HG03159 (cell line): ENCODE measurements at regions not wholly inside any gene's neighbourhood (a gene's known extent, or its start where the extent isn't known, plus 50 kb on each side); places are given as distances from the start of the nearest gene placed in this dataset.
"Not testable (repeated sequence)": the region's sequence is repeated elsewhere in the genome, so short reads cannot be mapped to it uniquely, and the experiment has no call there.

Experiments
- ATAC-seq: cut with Tn5 transposase; IDR thresholded peaks from one replicate; pipeline ENCODE4 v1.9.1; 2021; ENCODE audit warnings: mild to moderate bottlenecking, moderate library complexity; ENCODE audit not compliant: unreplicated experiment

GRCh38 chr15:81908111-81908510 is 137.7 kb downstream of the MEX3B start:
- ATAC-seq: no peak

DNA sequence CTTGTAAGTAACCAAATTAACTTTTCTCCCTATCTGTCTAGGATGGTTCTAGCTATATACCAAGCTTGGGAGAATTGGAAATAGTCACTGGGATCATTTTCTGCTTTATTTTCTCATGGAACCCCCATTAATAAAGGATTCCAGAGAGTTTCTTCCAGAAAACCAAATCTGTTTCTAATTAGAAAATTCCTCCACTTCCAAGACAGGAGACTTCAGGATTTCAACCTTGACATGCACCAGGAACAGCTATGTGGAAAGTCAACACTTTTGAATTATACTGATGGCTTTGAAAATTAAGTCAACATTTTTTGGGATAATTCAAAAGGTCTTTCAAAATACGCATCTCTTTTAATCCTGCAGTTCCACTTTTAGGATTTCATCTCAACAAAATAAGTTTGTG is 138.3 kb downstream of the MEX3B start:
- no peak for ATAC-seq

- no peak for ATAC-seq
Measured at GRCh38 chr15:81905889-81906288, 139.9 kb downstream of the MEX3B start.

- ATAC-seq: no peak
Measured at GRCh38 chr15:81901319-81901718, 144.5 kb downstream of the MEX3B start.

- no peak for ATAC-seq
Measured at GRCh38 chr15:81899730-81900129, 146.1 kb downstream of the MEX3B start.

- ATAC-seq: no peak
Measured at GRCh38 chr15:81899024-81899423, 146.8 kb downstream of the MEX3B start.

- ATAC-seq: no peak
Measured at GRCh38 chr15:81897057-81897677, 148.7 kb downstream of the MEX3B start.

DNA sequence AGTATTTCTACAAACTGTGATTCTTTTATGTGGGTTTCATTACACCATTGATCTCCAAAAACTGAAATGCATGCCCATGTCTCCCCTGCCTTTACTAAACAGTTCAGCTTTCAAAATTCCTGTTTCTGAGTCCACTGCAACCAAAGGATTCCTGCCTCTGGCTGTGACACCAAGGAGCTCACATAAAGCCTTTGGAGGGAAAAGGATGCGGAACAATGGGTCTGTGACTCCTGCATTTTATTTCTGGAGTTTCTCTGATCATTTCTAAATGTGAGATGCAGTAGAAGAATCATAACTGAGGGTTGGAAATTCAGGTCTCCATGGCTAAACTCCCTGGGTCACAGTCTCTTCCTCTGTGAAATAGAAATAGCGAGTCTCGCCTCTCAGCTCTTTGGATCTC is 149.5 kb downstream of the MEX3B start:
- no peak for ATAC-seq

DNA sequence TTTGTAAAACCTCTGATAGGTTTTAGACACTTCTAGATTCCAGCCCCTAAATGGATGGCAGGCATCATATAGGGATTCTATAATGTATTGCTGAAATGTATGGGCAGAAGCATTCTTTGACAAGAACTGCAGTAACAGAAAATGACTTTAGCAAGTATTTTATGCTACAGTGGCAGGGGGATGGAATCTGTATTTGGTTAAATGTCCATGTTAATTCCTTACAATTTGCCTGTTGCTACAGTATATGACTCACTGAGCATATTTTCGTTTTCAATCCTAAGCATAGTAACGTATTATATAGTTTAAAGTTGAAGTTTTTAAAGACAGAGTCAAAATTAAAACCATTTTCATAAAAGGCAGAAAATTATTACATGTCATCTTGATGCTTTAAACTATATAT is 150.1 kb downstream of the MEX3B start:
- no peak for ATAC-seq

DNA sequence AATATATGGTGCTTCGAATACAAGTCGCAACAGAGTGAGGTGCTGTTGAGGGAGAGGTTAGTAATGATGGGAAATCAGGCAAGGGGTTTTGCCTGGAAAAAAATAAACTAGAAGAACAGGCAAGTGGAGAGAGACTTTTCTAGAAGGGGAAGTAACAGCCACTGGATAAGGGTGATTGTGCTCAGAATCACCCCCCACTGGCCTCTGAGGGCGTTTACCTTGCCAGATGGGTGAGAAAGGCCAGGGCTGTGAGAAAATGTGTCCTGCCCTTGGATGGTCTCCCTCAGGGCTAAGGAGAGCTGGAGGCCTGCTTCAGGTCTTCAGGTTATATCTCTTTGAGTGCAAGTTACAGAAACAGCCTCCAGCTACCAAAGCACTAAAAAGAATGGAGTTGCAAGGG is 151.8 kb downstream of the MEX3B start:
- ATAC-seq: no peak

DNA sequence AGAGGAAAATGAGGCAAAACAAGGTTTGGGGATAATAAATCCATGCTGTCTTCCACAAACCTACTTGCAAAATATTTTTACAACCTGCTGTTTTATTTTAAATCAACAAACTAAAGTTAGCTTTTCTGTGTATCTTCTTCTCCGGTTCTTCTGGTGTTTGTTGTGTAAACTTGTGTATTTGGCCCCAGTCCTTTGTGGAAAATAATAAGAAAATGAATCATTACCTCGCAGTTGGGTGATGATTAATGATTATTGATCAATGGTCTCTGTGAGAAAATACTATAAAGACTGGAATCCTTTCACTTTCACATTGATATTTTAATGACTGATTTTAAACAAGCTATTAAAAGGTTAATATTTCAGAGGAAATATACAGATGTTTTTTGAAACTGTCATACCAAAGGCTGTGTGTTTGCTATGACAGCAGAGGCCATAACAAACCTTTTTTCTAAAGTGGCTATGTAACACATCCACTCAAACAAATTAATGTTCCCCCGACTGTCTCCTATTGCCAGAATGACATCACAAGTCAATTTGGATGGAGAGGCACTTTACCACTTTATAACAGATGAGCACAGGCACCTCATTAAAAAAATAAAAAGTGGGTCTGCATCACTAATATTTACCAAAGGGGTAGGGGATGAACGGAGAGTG is 152.5 kb downstream of the MEX3B start:
- ATAC-seq: no peak

GRCh38 chr15:81890496-81890895 is 155.3 kb downstream of the MEX3B start:
- no peak for ATAC-seq

- no peak for ATAC-seq
Measured at GRCh38 chr15:81889485-81889881, 156.3 kb downstream of the MEX3B start.

GRCh38 chr15:81888748-81889484 is 156.9 kb downstream of the MEX3B start:
- ATAC-seq: no peak

DNA sequence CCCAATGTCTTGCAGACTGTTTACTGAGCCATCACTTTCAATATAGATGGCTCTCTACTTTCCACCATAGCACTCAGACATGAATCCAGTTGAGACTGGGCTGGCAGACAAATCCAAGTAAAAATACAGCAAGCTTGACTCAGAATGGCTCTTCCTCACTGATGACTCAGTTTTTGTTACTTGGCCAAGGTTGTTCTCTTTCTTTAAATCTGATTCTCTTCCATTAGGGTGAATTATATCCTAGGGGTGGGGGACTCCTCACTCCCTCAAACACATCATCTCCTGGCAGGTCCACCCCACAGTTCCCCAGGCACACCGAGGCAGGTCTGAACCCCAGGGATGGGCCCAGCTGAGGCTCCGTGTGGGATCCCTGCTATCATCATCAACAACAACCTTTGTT is 157.9 kb downstream of the MEX3B start:
- no peak for ATAC-seq

DNA sequence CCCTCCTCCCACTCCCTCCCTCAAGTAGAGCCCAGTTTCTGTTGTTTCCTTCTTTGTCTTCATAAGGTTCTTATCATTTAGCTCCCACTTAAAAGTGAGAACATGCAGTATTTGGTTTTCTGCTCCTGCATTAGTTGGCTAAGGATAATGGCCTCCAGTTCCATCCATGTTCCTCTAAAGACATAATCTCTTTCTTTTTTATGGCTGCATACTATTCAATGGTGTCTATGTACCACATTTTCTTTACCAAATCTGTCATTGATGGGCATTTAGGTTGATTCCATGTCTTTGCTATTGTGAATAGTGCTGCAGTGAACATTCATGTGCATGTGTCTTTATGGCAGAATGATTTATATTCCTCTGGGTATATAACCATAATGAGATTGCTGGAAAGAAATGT is 158.6 kb downstream of the MEX3B start:
- not testable (repeated sequence) for ATAC-seq

DNA sequence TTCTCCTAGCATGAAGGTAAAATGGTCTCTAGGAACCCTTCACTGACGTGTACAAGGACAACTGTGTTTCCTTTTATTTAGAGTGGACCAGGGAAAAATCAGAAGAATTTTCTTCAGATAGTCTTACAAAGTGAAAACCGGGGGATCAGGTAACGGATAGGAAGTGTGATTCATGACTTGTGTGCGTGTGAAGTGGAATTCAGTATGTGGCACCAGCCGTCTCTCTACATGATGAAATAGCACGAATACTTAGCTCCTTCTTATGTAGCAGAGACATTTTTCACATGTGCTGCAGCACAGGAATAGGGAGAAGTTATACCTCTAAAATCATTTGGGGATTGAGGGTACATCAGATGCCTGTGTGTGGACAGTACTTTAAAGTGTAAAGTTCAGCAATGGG is 159.2 kb downstream of the MEX3B start:
- no peak for ATAC-seq

- ATAC-seq: no peak
Measured at GRCh38 chr15:81886080-81886479, 159.7 kb downstream of the MEX3B start.

DNA sequence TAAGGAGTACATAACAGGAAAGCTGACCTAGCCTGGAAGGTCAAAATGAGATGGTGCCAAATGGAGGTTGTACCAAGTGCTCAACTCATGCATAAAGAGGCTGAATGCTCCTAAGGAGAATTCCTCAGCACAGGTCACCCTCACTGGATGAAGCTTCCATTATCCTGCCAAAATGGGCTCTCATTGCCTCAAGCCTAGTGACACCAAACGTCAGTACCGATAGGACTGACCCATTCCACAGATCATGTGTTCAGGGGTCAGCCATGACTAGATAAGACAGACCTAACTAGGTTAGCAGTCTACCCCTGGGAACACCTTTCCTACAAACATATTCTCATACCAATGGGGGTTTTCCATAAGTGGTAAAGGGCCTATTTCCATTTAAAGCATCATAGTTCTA is 160.7 kb downstream of the MEX3B start:
- ATAC-seq: no peak

DNA sequence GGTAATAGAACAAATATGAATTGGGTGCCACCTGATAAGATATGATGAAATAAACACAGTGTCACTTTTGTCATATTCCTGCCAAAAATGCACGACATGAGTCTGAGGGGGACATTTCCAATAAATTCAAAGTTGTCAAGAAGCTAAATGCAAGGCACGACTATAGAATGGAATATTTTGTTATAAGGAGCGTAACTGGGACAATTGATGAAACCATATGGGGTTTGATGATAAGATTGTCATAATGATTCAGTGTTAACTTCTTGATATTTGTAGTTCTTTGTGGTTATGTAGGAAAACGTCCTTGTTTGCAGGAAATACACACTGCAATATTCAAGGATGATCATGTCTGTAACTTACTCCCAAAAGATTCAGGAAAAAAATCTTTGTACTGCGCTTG is 163.3 kb downstream of the MEX3B start:
- no peak for ATAC-seq

- no peak for ATAC-seq
Measured at GRCh38 chr15:81880833-81881232, 165.0 kb downstream of the MEX3B start.

- no peak for ATAC-seq
Measured at GRCh38 chr15:81880314-81880713, 165.5 kb downstream of the MEX3B start.
